ENCODE measurements at regions not wholly inside any gene's neighbourhood (a gene's known extent, or its start where the extent isn't known, plus 50 kb on each side); places are given as distances from the start of the nearest gene placed in this dataset.

- TF ChIP-seq ZBTB11 (CRISPR knock-in tag; IDR thresholded peaks at IDR 0.05) (no peak), MAFK (IDR thresholded peaks at IDR 0.05; ENCODE audit: low read length) (no peak), HINFP (tag; conservative IDR thresholded peaks at IDR 0.05; ENCODE audit: low read depth) (peak; percentile 37; the same call in 1 of the 2 replicates), KDM1A (IDR thresholded peaks at IDR 0.05) (0 out of 4 replicates have a peak, but pooled peaks of 1 of the 2 experiments have one; percentile 24), NR2C1 (IDR thresholded peaks at IDR 0.05) (no peak), NR2C1 (tag; IDR thresholded peaks at IDR 0.05) (no peak), TCF7 (IDR thresholded peaks at IDR 0.05; ENCODE audit: borderline replicate concordance) (no peak), EP400 (IDR thresholded peaks at IDR 0.05) (peak; percentile 32)
Measured at GRCh38 chr15:66832664-66833063, 130.6 kb downstream of the SMAD6 start (continued).
